Right renal cortex interstitium (tissue), 3 donors: ENCODE measurements at regions not wholly inside any gene's neighbourhood (a gene's known extent, or its start where the extent isn't known, plus 50 kb on each side); places are given as distances from the start of the nearest gene placed in this dataset.
"Not testable (repeated sequence)": the region's sequence is repeated elsewhere in the genome, so short reads cannot be mapped to it uniquely, and the experiment has no call there.

Source experiments
- DNase-seq, 3 donors: peaks; one replicate each; pipeline ENCODE4 v3.0.0-alpha.2; 2013; ENCODE audit warnings: low read depth in 3 of 3, low spot score in 2 of 3

- DNase-seq, result no peak
Measured at GRCh38 chr3:81068546-81068945, 692.9 kb downstream of the GBE1 start.

- DNase-seq, result no peak
Measured at GRCh38 chr3:81063896-81064295, 697.5 kb downstream of the GBE1 start.

GRCh38 chr3:81051133-81051532 is 710.3 kb downstream of the GBE1 start:
- DNase-seq, result not testable (repeated sequence)

- no peak for DNase-seq
Measured at GRCh38 chr3:81048058-81048665, 713.3 kb downstream of the GBE1 start.

GRCh38 chr3:81045976-81046375 is 715.5 kb downstream of the GBE1 start:
- DNase-seq, result no peak

- DNase-seq, result no peak
Measured at GRCh38 chr3:81045246-81045645, 716.2 kb downstream of the GBE1 start.

- DNase-seq, result no peak
Measured at GRCh38 chr3:81043660-81044199, 717.7 kb downstream of the GBE1 start.

- no peak for DNase-seq
Measured at GRCh38 chr3:81043009-81043408, 718.4 kb downstream of the GBE1 start.

- DNase-seq, result no peak
Measured at GRCh38 chr3:81041331-81041730, 720.1 kb downstream of the GBE1 start.

- DNase-seq, result no peak
Measured at GRCh38 chr3:81040107-81040506, 721.3 kb downstream of the GBE1 start.

GRCh38 chr3:81033684-81034083 is 727.8 kb downstream of the GBE1 start:
- DNase-seq, result no peak

GRCh38 chr3:81033185-81033584 is 728.3 kb downstream of the GBE1 start:
- DNase-seq, result no peak

GRCh38 chr3:81029861-81030260 is 731.6 kb downstream of the GBE1 start:
- no peak for DNase-seq

GRCh38 chr3:81027344-81027743 is 734.1 kb downstream of the GBE1 start:
- DNase-seq, result peak in 1 of 3 donors; percentile 3

GRCh38 chr3:81024560-81024959 is 736.9 kb downstream of the GBE1 start:
- no peak for DNase-seq

- DNase-seq, result no peak
Measured at GRCh38 chr3:81022339-81022738, 739.1 kb downstream of the GBE1 start.

GRCh38 chr3:81013360-81013759 is 748.1 kb downstream of the GBE1 start:
- no peak for DNase-seq

- no peak for DNase-seq
Measured at GRCh38 chr3:81005992-81006391, 755.5 kb downstream of the GBE1 start.

- no peak for DNase-seq
Measured at GRCh38 chr3:81003817-81004216, 757.6 kb downstream of the GBE1 start.

GRCh38 chr3:81003008-81003645 is 758.3 kb downstream of the GBE1 start:
- DNase-seq, result no peak

GRCh38 chr3:80999481-80999880 is 762.0 kb downstream of the GBE1 start:
- DNase-seq, result no peak

- DNase-seq, result no peak
Measured at GRCh38 chr3:80998022-80998421, 763.4 kb downstream of the GBE1 start.
